Mucosa of rectum (tissue), 2 donors: ENCODE measurements at regions not wholly inside any gene's neighbourhood (a gene's known extent, or its start where the extent isn't known, plus 50 kb on each side); places are given as distances from the start of the nearest gene placed in this dataset.

Experiments used
- H3K27ac ChIP-seq, 2 donors: one replicate each; pipeline ENCODE4 v1.7.0; 2013; ENCODE audit warnings: inconsistent platforms in 2 of 2, low read depth in 2 of 2, low read length in 2 of 2
- H3K27me3 ChIP-seq, 2 donors: one replicate each; pipeline ENCODE4 v1.7.0; 2013; ENCODE audit warnings: low read length in 2 of 2; ENCODE audit not compliant: control insufficient read depth in 2 of 2, insufficient read depth in 2 of 2
- H3K36me3 ChIP-seq, 2 donors: one replicate each; pipeline ENCODE4 v1.7.0; 2013; ENCODE audit warnings: low read length in 2 of 2; ENCODE audit not compliant: control insufficient read depth in 2 of 2, insufficient read depth in 2 of 2
- H3K4me1 ChIP-seq, 2 donors: one replicate each; pipeline ENCODE4 v1.7.0; 2013; ENCODE audit warnings: low read length in 2 of 2, mild to moderate bottlenecking in 1 of 2; ENCODE audit not compliant: control insufficient read depth in 2 of 2, insufficient read depth in 2 of 2
- H3K4me3 ChIP-seq, 2 donors: one replicate each; pipeline ENCODE4 v1.7.0; 2013; ENCODE audit warnings: low read length in 2 of 2
- H3K9ac ChIP-seq, 2 donors: one replicate each; pipeline ENCODE4 v1.7.0; 2013; ENCODE audit warnings: low read length in 2 of 2, low read depth in 1 of 2, mild to moderate bottlenecking in 1 of 2
- H3K9me3 ChIP-seq, 2 donors: one replicate each; pipeline ENCODE4 v1.7.0; 2013; ENCODE audit warnings: low read length in 2 of 2; ENCODE audit not compliant: control insufficient read depth in 2 of 2
- donor health status: healthy.
- donor health status: Normal muscosa, but diverticular disease.

DNA sequence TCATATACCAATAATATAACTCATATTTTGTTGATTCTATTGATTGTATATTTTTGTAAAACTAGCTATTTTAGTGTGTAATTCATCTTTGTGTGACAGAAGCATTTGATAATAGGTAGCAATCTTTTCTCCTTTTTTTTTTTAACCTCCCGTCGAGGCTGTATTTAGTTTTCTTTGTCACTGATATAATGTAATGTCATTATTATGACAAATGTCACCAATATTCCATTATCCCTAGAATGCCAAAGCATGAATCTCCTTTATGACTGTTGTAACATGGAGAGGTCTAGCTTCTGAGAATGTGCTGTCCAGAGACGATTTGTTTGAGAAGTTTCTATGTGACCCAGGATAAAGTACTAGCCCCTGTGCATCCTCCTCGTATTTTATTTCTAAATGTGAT is 639.0 kb upstream of the ATXN7L3B start:
- Histone ChIP-seq H3K9me3 (no peaks in the 10 kb centered on the region), H3K27ac (no peak overlapping the region), H3K36me3 (no peaks in the 10 kb centered on the region), H3K4me1 (no peaks in the 10 kb centered on the region), H3K27me3 (no peaks in the 10 kb centered on the region), H3K4me3 (no peak overlapping the region), H3K9ac (no peak overlapping the region)

DNA sequence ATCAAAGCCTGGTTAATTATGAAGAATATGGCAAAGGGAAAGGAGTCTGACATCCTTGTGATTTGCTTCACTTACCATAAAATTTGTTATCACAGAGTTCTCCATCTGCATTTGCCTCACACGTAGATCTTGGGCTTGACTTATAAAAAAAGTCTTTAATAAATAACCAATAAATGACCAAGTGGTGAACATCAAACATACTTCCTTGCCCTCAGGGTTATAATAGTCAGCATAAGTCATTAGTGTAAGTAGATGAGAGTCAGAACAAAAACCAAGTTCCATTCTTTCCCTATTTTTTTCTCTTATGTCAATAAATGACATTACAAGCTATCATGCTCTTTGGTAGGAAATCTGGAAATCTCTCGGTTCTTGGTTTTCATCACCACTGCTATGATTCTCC is 635.4 kb upstream of the ATXN7L3B start:
- H3K4me1 ChIP-seq: no peaks in the 10 kb centered on the region
- H3K4me3 ChIP-seq: no peak overlapping the region
- no peak overlapping the region for H3K9ac ChIP-seq
- no peaks in the 10 kb centered on the region for H3K27me3 ChIP-seq
- no peaks in the 10 kb centered on the region for H3K36me3 ChIP-seq
- H3K27ac ChIP-seq: no peak overlapping the region
- no peaks in the 10 kb centered on the region for H3K9me3 ChIP-seq

DNA sequence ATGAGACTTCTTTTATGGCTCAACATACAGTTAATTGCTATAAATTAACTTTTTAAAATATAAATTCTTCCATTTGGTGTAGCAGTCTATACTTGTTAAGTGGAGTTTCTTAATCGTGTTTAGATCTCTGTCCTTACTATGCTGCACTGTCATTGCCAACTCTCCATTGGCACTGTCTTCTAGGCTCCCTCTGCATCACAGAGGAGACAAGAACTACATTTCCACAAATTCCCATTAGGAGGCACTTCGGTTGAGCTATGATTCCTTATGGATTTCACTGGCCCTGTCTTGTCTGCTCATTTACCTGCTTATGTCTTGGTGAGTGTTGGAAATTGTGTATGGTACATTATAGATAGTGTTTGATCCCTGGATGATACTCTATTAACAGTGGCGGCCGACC is 630.9 kb upstream of the ATXN7L3B start:
- H3K36me3 ChIP-seq: no peaks in the 10 kb centered on the region
- no peak overlapping the region for H3K9ac ChIP-seq
- no peak overlapping the region for H3K4me3 ChIP-seq
- no peaks in the 10 kb centered on the region for H3K4me1 ChIP-seq
- no peaks in the 10 kb centered on the region for H3K27me3 ChIP-seq
- no peaks in the 10 kb centered on the region for H3K9me3 ChIP-seq
- no peak overlapping the region for H3K27ac ChIP-seq

DNA sequence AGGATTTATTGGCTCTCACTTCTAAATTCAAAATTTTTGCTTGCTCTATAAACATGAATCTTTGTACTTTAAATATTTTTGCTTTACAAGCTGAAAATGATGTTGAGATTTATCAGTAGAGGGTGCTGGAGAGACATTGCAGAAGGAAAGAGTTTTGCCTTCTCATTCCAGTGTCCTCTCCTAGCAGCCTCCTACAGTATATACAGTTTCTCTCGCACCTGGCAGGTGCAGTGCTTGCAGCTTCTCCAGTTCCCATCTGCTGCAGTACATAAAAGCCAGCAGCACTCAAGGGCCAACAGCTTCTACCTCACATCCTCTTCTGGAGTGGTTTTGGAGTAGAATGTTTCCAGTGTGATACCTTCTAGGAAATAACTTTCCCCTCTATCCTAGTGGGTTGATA is 601.8 kb upstream of the ATXN7L3B start:
- Histone ChIP-seq H3K27ac (no peak overlapping the region), H3K27me3 (no peaks in the 10 kb centered on the region), H3K4me1 (no peaks in the 10 kb centered on the region), H3K36me3 (no peaks in the 10 kb centered on the region), H3K9ac (no peak overlapping the region), H3K9me3 (no peaks in the 10 kb centered on the region), H3K4me3 (no peak overlapping the region)

DNA sequence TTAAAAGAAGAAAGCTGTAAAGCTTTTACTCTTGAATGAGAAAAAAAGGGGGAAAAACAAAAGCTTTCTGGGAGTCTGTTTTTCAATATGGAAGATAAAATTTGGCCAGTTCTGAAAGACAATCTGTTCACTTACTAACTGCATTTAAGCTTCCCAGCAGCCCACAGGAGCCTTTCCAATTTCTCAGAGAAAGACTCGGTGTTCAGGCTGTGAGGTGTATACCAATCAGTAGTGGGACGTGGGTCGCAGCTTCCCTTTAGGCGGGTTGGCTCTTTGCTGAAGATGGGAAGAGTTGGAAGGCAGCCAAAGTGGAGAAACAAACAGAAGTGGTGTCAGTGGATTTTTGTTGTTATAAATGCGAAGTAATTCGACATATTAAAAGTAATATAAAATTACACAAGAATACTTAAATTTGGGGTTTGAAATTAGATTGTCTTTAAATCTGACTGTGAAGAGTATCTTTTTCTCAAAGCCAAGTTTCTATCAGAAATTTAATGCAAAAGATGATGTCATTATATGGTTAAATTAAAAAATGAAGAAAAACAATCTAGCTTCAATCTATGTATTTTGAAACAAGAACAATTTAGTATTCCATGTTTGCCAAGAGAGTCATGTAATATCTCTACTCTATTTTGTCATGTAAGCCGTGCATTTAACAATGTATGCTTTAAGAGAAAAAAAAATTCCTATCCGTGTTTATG is 590.2 kb upstream of the ATXN7L3B start:
- H3K4me1 ChIP-seq: no peaks in the 10 kb centered on the region
- H3K27ac ChIP-seq: no peak overlapping the region
- no peaks in the 10 kb centered on the region for H3K36me3 ChIP-seq
- H3K9me3 ChIP-seq: no peaks in the 10 kb centered on the region
- no peak overlapping the region for H3K9ac ChIP-seq
- no peaks in the 10 kb centered on the region for H3K27me3 ChIP-seq
- H3K4me3 ChIP-seq: no peak overlapping the region

DNA sequence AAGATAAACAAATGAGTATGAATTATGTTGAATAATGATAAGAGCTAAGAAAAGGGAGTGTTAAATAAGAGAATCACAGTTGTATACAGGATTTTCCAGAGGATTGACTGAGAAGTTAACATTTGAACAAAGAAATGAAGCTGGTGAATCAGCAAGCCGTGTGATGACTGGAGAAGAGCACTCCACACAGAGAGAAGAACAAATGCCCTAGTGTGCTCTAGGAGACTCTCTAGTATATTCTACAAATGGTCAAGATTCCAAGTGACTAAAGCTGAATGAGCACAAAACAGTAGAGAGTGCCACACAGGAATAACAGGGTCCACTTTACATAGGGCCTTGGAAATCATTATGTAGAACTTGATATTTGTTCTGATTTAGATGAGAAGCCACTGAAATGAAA is 587.1 kb upstream of the ATXN7L3B start:
- no peaks in the 10 kb centered on the region for H3K36me3 ChIP-seq

DNA sequence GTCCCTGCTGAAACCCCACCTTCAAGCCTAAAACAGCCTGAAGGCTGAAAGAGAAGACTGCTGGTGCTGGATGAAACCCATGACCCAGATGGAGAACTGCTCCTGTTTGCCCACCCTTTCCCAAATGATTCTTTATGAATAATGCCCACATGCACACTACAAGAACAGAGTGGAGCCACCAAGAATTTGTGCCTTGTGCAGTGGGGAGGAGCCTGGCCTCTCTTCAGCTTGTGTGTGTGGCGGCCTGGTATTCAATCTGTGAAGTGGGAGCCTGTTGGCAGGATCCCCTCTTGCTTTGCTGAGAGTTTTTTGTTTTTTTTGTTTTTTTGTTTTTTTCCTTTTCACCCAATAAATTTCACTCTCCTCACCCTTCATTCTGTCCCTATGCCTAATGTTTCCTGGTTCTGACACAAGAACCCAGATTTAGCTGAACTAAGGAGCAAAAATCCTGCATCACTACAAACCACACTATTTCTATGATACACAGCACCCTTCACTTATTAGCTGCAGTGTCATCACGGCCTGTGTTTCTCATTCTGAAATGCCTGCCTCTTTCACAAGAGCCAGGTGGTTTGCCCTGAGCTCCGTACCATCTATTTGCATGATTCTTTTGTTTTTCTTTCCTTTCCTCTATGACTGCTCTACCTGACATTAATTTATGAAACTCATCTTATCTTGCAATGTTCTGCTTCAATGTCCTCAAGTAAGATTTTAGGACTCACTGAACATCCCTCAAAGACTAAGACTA is 585.5 kb upstream of the ATXN7L3B start:
- no peaks in the 10 kb centered on the region for H3K36me3 ChIP-seq
- H3K4me3 ChIP-seq: no peak overlapping the region
- H3K27ac ChIP-seq: no peak overlapping the region
- no peak overlapping the region for H3K9ac ChIP-seq
- H3K4me1 ChIP-seq: no peaks in the 10 kb centered on the region
- no peaks in the 10 kb centered on the region for H3K27me3 ChIP-seq
- H3K9me3 ChIP-seq: no peaks in the 10 kb centered on the region

More for the DNA sequence above, 587.1 kb upstream of the ATXN7L3B start:
- H3K9ac ChIP-seq: no peak overlapping the region
- H3K27ac ChIP-seq: no peak overlapping the region
- H3K27me3 ChIP-seq: no peaks in the 10 kb centered on the region
- no peak overlapping the region for H3K4me3 ChIP-seq
- H3K9me3 ChIP-seq: no peaks in the 10 kb centered on the region
- H3K4me1 ChIP-seq: no peaks in the 10 kb centered on the region

DNA sequence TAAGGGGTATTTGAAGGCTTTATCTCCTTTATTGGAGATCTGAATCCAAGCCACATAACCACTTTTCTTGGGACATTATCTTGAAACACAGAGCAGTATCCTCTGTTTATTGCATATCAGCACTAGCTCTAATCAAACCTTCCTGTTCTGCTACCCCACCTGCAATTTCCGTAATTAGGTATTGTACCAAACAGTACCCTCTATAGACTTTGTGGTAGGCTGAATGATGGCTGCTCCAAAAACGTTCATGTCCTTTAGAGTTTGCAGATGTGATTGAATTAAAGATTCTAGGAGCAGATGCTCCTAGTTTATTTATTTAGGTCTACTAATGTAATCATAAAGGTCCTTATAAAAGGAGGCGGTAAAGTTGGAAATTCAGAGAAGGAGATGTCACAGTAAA is 573.0 kb upstream of the ATXN7L3B start:
- H3K4me3 ChIP-seq: no peak overlapping the region
- H3K36me3 ChIP-seq: no peaks in the 10 kb centered on the region
- no peak overlapping the region for H3K27ac ChIP-seq
- no peaks in the 10 kb centered on the region for H3K27me3 ChIP-seq
- no peaks in the 10 kb centered on the region for H3K4me1 ChIP-seq
- no peaks in the 10 kb centered on the region for H3K9me3 ChIP-seq
- H3K9ac ChIP-seq: no peak overlapping the region

DNA sequence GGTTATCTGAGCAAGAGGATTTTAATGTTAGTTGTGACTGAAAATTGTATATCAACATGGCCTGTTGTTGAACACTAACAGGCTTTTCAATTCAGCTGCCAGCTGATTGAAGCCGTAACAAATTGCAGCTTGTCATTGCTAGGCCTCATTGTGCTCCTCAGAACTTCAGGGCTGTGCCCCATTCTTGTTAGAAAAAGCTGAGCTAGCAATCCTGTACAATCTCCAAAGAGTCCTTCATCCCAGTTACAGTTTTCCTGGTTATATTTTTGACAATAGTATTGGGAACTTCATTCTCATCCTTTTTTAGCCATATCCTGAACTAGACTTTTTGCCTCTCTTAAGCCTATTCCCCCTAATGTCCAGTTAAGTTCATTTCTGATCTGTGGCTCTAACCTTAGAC is 564.1 kb upstream of the ATXN7L3B start:
- Histone ChIP-seq H3K9ac (no peak overlapping the region), H3K9me3 (no peaks in the 10 kb centered on the region)

DNA sequence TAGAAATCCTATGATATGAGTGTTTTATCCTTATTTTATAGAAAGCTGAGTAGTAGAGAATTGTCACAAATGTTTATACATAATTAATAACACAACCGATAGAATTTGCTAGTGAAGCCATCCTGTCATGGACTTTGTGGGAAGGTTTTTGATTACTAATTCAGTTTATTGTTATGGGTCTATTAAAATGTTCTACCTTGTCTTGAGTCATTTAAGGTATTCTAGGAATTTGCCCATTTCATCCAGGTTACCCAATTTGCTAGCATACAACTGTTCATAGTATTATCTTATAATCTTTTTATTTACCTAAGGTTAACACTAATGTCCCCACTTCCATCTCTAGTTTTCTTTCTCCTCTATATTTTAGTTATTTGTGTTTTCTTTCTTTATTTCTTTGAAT is 553.1 kb upstream of the ATXN7L3B start:
- Histone ChIP-seq H3K9me3 (no peaks in the 10 kb centered on the region), H3K27me3 (no peaks in the 10 kb centered on the region), H3K27ac (no peak overlapping the region), H3K4me1 (no peaks in the 10 kb centered on the region), H3K36me3 (no peaks in the 10 kb centered on the region), H3K4me3 (no peak overlapping the region), H3K9ac (no peak overlapping the region)

More for the DNA sequence above, 564.1 kb upstream of the ATXN7L3B start:
- Histone ChIP-seq H3K27ac (no peak overlapping the region), H3K4me3 (no peak overlapping the region), H3K27me3 (no peaks in the 10 kb centered on the region), H3K36me3 (no peaks in the 10 kb centered on the region), H3K4me1 (no peaks in the 10 kb centered on the region)
